ENCODE measurements at regions not wholly inside any gene's neighbourhood (a gene's known extent, or its start where the extent isn't known, plus 50 kb on each side); places are given as distances from the start of the nearest gene placed in this dataset.

DNA sequence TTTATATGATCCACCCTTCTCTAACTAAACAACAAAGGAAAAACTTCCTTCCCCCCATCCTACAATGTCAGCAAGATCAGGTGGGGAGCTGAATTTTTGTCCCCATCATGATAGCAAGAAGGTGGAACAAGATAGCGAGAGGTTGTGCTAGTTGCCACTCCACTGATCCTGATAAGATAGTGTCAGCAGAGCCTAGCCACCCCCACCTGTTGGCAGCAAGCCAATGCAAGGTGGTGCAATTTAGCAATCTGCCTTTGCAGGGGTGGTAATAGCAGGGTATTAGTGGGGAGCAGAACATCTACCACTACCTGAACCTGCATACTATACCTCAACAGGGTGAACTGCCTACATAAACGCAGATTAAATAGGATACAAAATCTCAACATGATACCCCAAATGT, 80.2 kb upstream of the MAMLD1 start:
- 60 to 72% methylated on average over 2 of the region's 2 CpGs for WGBS, 2 donors

DNA sequence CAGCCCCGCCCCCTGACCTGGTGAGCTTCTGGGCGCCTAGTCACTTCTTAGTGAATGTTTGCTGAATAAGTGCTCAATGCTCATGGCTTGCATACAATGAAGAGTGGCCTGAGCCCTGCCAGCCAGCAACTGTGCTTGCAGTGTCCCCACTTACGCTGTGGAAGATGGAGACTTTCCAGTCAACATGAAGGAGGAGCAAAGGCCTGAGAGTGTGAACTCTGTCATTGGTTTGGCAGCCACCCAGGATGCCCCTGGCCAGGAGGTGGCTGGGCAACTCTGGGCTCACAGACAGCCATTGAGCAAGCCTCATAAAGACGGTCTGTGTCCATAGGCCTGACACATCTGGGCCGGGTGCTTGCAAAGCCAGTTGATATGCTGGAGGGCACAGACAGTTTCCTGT, 72.1 kb upstream of the MAMLD1 start:
- no peak for DNase-seq
- Histone ChIP-seq H3K36me3 (no peaks in the 10 kb centered on the region), H3K27me3 (no peaks in the 10 kb centered on the region), H3K9me3 (no peaks in the 10 kb centered on the region), H3K4me1 (no peaks in the 10 kb centered on the region), H3K27ac (no peak overlapping the region), H3K4me3 (no peak overlapping the region)
- TF ChIP-seq POLR2AphosphoS5 (IDR thresholded peaks at IDR 0.05) (no peak), POLR2A (IDR thresholded peaks at IDR 0.05) (no peak)
- intact Hi-C loops (cut with DNase I), result no loop called here
- WGBS, 2 donors, result 92 to 94% methylated on average over 5 of the region's 5 CpGs

More for the DNA sequence above, 80.2 kb upstream of the MAMLD1 start:
- no peaks in the 10 kb centered on the region for H3K9me3 ChIP-seq
- no peak for TF ChIP-seq EP300 (IDR thresholded peaks at IDR 0.05)
- no peak for TF ChIP-seq POLR2A (IDR thresholded peaks at IDR 0.05)
- TF ChIP-seq POLR2AphosphoS5 (IDR thresholded peaks at IDR 0.05), result no peak
- TF ChIP-seq, protein P1, sequence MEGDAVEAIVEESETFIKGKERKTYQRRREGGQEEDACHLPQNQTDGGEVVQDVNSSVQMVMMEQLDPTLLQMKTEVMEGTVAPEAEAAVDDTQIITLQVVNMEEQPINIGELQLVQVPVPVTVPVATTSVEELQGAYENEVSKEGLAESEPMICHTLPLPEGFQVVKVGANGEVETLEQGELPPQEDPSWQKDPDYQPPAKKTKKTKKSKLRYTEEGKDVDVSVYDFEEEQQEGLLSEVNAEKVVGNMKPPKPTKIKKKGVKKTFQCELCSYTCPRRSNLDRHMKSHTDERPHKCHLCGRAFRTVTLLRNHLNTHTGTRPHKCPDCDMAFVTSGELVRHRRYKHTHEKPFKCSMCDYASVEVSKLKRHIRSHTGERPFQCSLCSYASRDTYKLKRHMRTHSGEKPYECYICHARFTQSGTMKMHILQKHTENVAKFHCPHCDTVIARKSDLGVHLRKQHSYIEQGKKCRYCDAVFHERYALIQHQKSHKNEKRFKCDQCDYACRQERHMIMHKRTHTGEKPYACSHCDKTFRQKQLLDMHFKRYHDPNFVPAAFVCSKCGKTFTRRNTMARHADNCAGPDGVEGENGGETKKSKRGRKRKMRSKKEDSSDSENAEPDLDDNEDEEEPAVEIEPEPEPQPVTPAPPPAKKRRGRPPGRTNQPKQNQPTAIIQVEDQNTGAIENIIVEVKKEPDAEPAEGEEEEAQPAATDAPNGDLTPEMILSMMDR (IDR thresholded peaks at IDR 0.05), result no peak
- DNase-seq, result no peak
- H3K36me3 ChIP-seq, result no peaks in the 10 kb centered on the region
- no peaks in the 10 kb centered on the region for H3K27me3 ChIP-seq
- no peaks in the 10 kb centered on the region for H3K4me1 ChIP-seq
- no peak overlapping the region for H3K4me3 ChIP-seq
- no peak overlapping the region for H3K27ac ChIP-seq
- intact Hi-C loops (cut with DNase I), result no loop called here

DNA sequence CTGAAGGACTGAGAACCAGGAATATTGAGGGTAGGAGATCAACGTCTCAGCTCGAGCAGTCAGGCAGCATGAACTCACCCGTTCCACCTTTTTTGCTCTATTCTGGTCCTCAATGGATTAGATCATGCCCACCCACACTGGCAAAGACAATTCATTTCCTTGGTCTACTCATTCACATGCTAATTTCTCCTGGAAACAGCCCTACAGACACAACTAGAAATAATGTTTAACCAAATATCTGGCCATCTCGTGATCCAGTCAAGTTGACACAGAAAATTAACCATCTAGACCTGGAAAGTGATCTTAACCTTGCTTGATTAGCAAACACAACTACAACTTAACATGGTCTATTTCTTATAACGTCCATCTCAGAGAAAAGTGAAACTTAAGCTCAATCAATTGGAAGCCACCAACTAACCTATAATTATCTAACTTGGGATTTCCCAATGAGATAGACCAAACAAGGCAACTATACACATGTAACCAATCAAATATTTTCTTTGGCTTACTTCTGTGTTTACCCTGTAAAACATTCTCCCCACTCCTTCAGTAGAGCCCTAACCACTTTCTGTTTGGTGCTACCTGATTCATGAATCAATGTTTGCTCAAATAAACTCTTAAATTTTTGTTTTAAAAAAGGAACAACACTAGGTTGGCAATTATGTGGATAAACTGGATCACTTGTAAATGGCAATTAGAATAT, 69.7 kb upstream of the MAMLD1 start:
- intact Hi-C loops (cut with DNase I), result no loop called here
- Histone ChIP-seq H3K4me3 (no peak overlapping the region), H3K27ac (no peak overlapping the region), H3K4me1 (no peaks in the 10 kb centered on the region), H3K27me3 (no peaks in the 10 kb centered on the region), H3K9me3 (no peaks in the 10 kb centered on the region), H3K36me3 (no peaks in the 10 kb centered on the region)
- TF ChIP-seq, protein P1 (IDR thresholded peaks at IDR 0.05), result no peak
- no peak for DNase-seq
- 54 to 81% methylated on average over 5 of the region's 5 CpGs for WGBS, 2 donors

DNA sequence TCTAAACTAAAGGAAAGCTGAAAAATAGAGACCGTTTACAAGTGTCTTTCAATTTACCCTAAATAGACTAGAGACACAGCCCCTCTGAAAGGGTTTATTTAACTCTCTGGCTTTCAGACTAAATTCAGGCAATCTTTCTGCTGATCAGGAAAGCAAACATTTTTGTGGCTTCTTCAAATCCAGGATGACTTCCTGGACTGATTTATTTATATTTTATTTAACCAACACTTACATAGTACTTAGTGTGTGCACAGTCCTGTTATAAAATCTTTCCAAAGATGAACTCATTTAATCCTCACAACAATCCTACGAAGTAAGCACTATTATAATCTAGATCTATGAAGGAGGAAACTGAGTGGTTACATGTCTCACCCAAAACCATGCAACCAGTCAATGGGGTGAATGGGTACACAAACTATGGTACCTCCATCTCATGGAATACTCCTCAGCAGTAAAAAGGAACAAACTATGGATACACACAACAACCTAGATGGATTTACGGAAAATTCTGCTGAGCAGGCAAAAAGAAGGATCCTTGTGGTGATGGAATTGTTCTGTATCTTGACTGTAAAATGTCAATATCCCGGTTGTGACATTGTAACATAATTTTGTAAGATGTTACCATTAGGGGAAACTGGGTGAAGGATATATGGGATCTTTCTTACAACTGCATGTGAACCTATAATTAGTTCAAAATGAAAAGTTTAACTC, 64.1 kb upstream of the MAMLD1 start:
- no peak for DNase-seq
- Histone ChIP-seq H3K36me3 (no peaks in the 10 kb centered on the region), H3K27me3 (no peaks in the 10 kb centered on the region), H3K9me3 (no peaks in the 10 kb centered on the region), H3K4me3 (no peak overlapping the region), H3K4me1 (no peaks in the 10 kb centered on the region), H3K27ac (no peak overlapping the region)
- TF ChIP-seq, protein P1 (IDR thresholded peaks at IDR 0.05), result no peak
- TF ChIP-seq EP300 (IDR thresholded peaks at IDR 0.05) (no peak), POLR2A (IDR thresholded peaks at IDR 0.05) (no peak)
- intact Hi-C loops (cut with DNase I), result no loop called here
- 59 to 69% methylated on average over 4 of the region's 4 CpGs for WGBS, 2 donors

DNA sequence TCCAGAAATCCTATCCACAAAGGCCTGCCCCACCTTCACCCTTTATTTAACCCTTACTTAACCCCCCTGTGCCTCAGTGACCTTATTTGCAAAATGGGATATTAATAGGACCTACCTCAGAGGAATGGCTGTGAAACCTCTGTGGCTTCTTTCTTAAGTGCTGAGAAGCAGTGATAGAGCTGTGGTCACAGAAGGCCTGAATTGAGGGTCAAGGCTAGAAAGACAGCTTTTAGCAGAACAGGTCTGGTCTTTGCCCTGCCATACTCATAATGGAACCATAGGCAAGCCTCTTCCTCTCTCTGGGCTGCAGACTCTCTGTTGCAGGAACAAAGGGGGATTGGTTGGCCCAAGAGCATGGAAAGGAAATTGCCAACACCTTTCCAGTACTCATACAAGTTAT, 63.5 kb upstream of the MAMLD1 start:
- Histone ChIP-seq H3K36me3 (no peaks in the 10 kb centered on the region), H3K27me3 (no peaks in the 10 kb centered on the region), H3K4me3 (no peak overlapping the region), H3K9me3 (no peaks in the 10 kb centered on the region), H3K27ac (no peak overlapping the region), H3K4me1 (no peaks in the 10 kb centered on the region)
- TF ChIP-seq, protein P1 (IDR thresholded peaks at IDR 0.05), result no peak
- TF ChIP-seq POLR2A (IDR thresholded peaks at IDR 0.05), result no peak
- TF ChIP-seq EP300 (IDR thresholded peaks at IDR 0.05), result no peak
- TF ChIP-seq POLR2AphosphoS5 (IDR thresholded peaks at IDR 0.05), result no peak
- DNase-seq, result no peak
- intact Hi-C loops (cut with DNase I), result no loop called here
